ENCODE measurements at regions not wholly inside any gene's neighbourhood (a gene's known extent, or its start where the extent isn't known, plus 50 kb on each side); places are given as distances from the start of the nearest gene placed in this dataset.

- H3K4me1 ChIP-seq (ENCODE audit: insufficient read depth, low read length, poor library complexity, severe bottlenecking) = no peaks in the 10 kb centered on the region
- H3K9me3 ChIP-seq (ENCODE audit: low read depth, low read length, poor library complexity, severe bottlenecking) = no peaks in the 10 kb centered on the region
- no peak for TF ChIP-seq EZH2 (IDR thresholded peaks at IDR 0.05; ENCODE audit: borderline replicate concordance, low read depth, low read length, poor library complexity, severe bottlenecking)
- no peak for TF ChIP-seq CTCF (conservative IDR thresholded peaks at IDR 0.05; ENCODE audit: low read depth, low read length)
- BruUV-seq (replicated peaks) = no TSS peak
- CTCF ChIA-PET = no interaction called here
- intact Hi-C loops (cut with micrococcal nuclease; ENCODE audit: unreplicated experiment) = no loop called here
- no peaks in the 10 kb centered on the region for H3K36me3 ChIP-seq (ENCODE audit: insufficient read depth, low read length, poor library complexity, severe bottlenecking)
- no peaks in the 10 kb centered on the region for H3K27me3 ChIP-seq (replicated peaks; ENCODE audit: insufficient read depth, low read depth, low read length, poor library complexity)
- DNase-seq (ENCODE audit: low spot score) = no peak
- no peak overlapping the region for H3K27ac ChIP-seq (ENCODE audit: low read depth, low read length, poor library complexity, severe bottlenecking)
- no peak overlapping the region for H3K4me3 ChIP-seq (ENCODE audit: low read depth, low read length, poor library complexity, severe bottlenecking)
- POLR2A ChIA-PET (ENCODE audit: low non-redundant PET) = no interaction called here
Observed at GRCh38 chr5:24747327-24747726, 102.5 kb upstream of the CDH10 start.

GRCh38 chr5:24742334-24742733, 97.6 kb upstream of the CDH10 start:
- Histone ChIP-seq H3K9me3 (ENCODE audit: low read depth, low read length, poor library complexity, severe bottlenecking) (no peaks in the 10 kb centered on the region), H3K27me3 (replicated peaks; ENCODE audit: insufficient read depth, low read depth, low read length, poor library complexity) (no peaks in the 10 kb centered on the region), H3K4me1 (ENCODE audit: insufficient read depth, low read length, poor library complexity, severe bottlenecking) (no peaks in the 10 kb centered on the region), H3K36me3 (ENCODE audit: insufficient read depth, low read length, poor library complexity, severe bottlenecking) (no peaks in the 10 kb centered on the region), H3K27ac (ENCODE audit: low read depth, low read length, poor library complexity, severe bottlenecking) (no peak overlapping the region), H3K4me3 (ENCODE audit: low read depth, low read length, poor library complexity, severe bottlenecking) (no peak overlapping the region)
- ChIA-PET POLR2A (ENCODE audit: low non-redundant PET) (no interaction called here), CTCF (no interaction called here)
- TF ChIP-seq EZH2 (IDR thresholded peaks at IDR 0.05; ENCODE audit: borderline replicate concordance, low read depth, low read length, poor library complexity, severe bottlenecking) (no peak), CTCF (conservative IDR thresholded peaks at IDR 0.05; ENCODE audit: low read depth, low read length) (no peak)
- BruUV-seq (replicated peaks) = no TSS peak
- no peak for DNase-seq (ENCODE audit: low spot score)
- intact Hi-C loops (cut with micrococcal nuclease; ENCODE audit: unreplicated experiment) = no loop called here

GRCh38 chr5:24737163-24737562, 92.4 kb upstream of the CDH10 start:
- intact Hi-C loops (cut with micrococcal nuclease; ENCODE audit: unreplicated experiment) = no loop called here
- no TSS peak for BruUV-seq (replicated peaks)

More at GRCh38 chr5:24737163-24737562, 92.4 kb upstream of the CDH10 start:
- H3K27me3 ChIP-seq (replicated peaks; ENCODE audit: insufficient read depth, low read depth, low read length, poor library complexity) = no peaks in the 10 kb centered on the region
- H3K4me3 ChIP-seq (ENCODE audit: low read depth, low read length, poor library complexity, severe bottlenecking) = no peak overlapping the region
- CTCF ChIA-PET = no interaction called here
- no peak for DNase-seq (ENCODE audit: low spot score)
- POLR2A ChIA-PET (ENCODE audit: low non-redundant PET) = no interaction called here
- no peak overlapping the region for H3K27ac ChIP-seq (ENCODE audit: low read depth, low read length, poor library complexity, severe bottlenecking)
- H3K4me1 ChIP-seq (ENCODE audit: insufficient read depth, low read length, poor library complexity, severe bottlenecking) = no peaks in the 10 kb centered on the region
- H3K36me3 ChIP-seq (ENCODE audit: insufficient read depth, low read length, poor library complexity, severe bottlenecking) = no peaks in the 10 kb centered on the region
- no peak for TF ChIP-seq CTCF (conservative IDR thresholded peaks at IDR 0.05; ENCODE audit: low read depth, low read length)
- TF ChIP-seq EZH2 (IDR thresholded peaks at IDR 0.05; ENCODE audit: borderline replicate concordance, low read depth, low read length, poor library complexity, severe bottlenecking) = no peak
- no peaks in the 10 kb centered on the region for H3K9me3 ChIP-seq (ENCODE audit: low read depth, low read length, poor library complexity, severe bottlenecking)

All from A673 (cell line).